Fibroblast of skin of right quadriceps (primary cell): ENCODE measurements at regions not wholly inside any gene's neighbourhood (a gene's known extent, or its start where the extent isn't known, plus 50 kb on each side); places are given as distances from the start of the nearest gene placed in this dataset.

ENCODE experiments used
- DNase-seq: peaks from one replicate; pipeline ENCODE4 v3.0.0-alpha.2; 2013

DNA sequence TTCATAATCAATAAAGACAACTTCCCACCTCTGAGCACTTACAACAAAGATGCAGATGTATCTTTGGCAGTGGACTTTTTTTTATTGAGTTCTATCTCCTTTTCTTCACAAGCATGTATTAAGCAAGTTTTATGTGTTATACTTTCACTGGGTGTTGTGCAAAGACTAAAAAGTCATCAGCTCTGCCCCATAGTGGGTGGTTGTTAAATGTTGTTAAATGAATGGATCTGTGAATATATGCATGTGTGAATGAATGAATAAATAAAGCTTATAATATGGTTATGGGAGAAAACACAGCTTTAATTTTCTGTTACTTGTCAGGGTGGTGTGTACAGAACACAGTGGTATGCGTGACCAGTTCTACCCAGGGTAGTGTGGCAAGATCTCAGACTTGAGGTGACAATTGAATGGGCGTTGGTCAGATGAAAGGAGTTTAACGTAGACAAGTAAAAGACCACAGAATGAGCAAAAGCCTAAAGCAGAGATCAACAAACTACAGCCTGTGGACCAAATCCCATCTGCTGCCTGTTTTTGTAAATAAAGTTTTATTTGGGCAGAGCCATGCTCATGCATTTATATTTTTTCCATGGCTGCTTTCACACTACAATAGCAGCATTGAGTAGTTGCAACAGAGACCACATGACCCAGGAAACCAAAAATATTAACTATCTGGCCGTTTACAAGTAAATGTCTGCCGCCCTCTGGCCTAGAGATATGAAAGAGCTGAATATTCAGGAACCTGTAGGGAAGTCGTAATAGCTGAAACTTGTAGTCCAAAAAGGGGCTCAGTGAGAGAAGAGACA is 207.4 kb upstream of the EEA1 start:
- no peak for DNase-seq

DNA sequence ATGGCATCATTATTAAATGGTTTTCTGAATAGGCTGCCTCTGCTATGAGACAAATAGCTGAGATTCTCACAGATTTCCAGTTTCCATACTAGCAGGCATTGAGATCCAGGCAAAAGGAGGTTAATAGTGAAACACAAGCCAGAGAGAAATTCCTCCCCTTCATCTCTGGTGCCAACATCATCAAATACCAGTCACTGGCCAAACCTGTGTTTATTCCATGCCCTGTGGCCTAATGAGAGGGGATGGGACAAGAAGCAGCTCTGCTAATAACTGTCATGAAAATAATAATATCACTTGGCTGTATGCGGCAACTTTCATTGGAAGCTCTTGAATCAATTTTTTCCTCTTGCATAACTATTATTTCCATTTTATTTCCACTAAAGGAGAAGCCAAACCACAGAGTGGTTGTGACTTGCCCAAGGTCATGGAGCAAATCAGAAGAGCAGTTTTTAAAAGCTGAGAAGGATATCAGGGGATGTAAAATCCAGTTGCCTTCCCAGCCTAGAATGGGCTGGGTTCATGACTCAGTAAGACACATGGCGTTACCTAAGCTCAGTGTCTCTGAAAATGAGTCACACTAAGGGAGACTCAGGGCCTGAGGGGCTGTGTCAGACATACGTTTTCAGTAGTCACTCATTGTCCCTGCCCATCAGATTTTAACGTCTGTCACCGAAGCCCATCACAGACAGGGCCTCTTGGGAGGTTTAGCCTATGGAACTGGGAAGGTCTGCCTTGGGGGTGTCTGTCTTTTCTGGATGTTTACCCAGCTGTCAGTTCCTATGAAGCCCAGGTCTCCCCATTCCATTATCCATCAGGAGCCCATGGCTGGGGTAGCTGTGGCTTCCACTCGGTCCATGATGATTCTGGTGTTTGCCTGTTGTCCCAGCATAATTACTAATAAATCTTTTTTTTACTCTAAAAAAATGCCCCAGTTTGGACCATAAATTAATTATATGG is 208.8 kb upstream of the EEA1 start:
- peak; percentile 78 for DNase-seq

DNA sequence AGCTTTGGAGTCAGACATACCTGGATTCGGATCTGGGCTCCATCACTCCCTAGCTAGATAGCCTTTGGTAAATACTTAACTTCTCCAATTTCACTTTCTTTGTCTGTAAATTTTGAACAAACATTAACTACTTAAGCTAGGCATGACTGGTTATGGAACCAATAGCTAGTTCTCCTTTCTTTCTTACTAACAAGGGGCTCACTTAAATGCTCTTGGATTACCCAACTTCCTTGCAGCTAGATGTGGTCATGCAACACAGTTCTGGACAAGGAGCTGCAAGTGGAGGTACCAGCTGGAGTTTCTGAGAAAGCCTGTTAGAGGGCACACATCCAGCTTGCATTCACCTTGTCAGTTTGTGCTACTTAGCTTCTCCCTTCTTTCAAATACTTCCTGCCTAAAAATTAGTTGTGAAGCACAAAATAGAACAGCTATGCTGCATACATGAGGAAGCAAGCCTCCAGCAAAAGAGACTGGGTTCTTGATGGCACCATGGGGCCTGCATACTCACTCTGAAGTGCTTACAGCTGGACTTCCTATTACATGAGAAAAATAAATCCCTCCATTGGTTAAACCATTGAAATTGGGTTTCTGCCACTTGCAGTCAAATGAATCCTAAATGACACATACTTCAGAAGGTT is 210.1 kb upstream of the EEA1 start:
- DNase-seq = no peak

DNA sequence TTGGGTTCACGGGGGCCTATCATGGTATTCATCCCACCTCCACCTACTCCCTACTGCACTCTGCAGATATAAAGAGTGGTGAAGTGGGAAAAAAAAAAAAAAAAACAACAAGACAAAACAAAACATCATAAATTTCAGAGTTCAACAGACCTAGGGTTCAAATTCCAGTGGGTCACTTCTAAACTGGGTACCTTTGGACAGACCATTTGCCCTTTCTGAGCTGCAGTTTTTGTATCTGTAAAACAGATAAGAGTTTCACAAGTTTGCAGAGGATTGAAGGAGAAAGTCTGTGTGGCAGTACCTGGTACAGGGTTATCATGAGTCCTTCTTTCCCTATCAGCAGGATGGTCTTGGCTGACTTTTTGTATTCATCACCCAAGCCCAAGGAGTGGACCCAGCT is 211.2 kb upstream of the EEA1 start:
- DNase-seq = no peak

DNA sequence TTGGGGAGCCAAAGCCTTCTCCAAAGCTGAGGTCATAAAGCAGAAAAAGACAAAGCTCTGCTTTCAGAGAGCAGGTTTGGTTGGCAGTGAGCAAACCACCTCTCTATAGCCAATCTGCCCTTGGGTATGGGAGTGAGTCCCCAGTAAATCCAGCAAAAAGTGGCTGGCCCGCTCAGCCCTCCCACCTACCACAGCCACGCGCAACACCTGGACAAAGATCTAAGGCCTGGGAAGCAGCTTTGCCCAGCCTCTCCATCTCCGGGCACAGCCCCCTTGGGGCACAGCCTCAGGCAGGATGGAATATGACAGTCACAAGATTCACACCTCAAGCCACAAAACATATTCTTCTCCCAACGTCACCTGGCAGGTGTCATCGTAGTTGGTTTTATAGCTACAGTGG is 211.7 kb upstream of the EEA1 start:
- no peak for DNase-seq

DNA sequence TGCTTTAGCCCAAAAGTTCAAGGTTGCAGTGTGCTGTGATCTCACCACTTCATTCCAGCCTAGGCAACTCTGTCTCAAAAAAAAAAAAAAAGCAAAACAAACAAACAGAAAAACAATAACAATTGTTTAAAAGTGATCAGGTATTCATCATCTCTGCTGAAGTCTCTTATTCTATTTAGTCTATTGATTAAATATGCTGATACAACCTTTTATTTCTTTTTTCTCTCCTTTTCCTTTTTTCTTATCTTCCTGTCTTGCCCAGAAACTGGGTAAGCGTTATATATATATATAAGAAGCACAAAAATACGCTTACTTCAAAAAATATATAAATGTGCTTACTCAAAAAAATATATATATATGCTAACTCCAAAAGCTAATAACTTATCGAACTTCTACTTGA is 213.8 kb upstream of the EEA1 start:
- DNase-seq = no peak

DNA sequence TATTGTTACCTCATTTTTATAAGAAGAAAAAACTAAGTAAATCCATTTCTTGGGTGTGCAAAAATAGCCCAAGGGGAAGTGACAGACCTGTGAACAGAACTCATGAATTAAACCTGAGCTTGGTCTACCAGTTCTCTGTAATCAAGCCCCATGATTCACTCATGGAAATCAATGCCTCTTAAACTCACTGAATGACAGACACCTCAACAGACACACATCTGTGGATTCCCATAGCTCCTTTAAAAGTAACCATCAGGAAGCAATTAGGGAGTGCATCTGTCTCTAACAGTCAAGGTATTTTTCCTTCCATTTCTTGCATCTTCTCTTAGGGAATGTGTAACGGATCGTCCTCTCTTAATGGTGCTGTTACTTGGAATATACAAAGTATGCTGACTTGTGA is 215.0 kb upstream of the EEA1 start:
- peak; percentile 35 for DNase-seq

DNA sequence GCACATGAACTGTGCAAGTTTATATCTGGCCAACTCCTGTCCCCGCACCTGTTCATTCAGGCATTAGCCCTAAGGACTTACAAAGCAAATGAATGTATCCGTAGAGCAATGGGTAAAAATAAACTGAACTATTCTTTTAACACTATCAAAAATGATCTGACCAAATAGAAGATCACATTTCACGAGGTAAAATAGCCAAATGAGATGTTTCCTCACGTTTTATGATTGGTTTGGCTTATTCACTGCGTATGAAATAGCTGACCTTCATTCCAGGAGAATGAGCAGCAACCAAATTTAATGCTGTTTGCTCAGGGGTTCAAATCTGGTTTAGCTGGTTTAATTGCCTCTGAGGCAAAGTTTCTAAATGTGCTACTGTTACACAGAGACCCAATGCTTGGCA is 216.0 kb upstream of the EEA1 start:
- DNase-seq = no peak

DNA sequence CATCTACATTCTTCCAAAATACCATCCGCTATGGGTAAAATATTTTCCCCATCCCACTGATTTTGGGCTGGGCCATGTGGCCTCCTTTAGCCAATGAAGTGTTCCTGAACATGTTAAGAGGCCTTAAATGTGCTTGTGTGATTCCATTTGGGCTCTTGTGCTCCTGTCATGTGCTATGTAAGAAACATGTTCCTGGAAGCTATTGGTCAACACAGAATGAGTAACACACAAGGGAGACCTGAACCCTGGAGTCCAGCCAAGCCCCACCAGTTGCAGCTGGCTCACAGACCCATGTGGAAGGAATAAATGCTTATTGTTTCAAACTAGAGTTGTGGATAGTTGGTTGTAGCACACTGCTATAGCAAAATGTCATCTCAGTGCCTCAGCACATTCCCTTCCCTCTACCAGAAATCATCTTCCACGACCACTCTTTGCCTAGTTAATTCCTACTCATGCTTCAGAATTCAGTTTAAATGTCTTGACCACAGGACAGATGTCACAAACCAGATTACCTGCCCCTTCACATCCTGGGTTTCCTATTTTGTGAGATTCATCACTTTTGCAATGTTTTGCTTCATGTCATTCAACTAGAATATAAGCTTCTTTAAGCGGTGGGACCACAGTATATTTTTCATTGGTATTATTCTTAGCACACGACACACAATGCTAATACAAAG is 217.3 kb upstream of the EEA1 start:
- peak; percentile 56 for DNase-seq

DNA sequence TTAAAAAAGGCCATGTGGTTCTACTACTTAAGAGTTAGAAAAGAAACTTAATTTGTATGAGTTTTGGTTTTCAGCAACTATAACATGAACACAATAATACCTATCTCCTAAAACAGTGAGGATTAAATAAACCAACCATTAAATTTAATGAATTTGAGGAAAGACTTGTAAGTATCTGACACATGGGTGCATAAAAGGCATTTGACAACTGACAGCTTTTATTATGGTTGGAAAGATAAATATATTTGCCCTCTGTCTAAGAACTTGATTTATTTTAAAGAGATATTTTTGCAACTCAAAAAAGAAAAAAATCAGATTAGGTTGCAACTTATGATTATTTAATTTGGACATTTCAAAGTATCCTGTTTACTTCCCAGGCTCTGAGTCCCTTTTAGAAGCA is 217.9 kb upstream of the EEA1 start:
- no peak for DNase-seq

DNA sequence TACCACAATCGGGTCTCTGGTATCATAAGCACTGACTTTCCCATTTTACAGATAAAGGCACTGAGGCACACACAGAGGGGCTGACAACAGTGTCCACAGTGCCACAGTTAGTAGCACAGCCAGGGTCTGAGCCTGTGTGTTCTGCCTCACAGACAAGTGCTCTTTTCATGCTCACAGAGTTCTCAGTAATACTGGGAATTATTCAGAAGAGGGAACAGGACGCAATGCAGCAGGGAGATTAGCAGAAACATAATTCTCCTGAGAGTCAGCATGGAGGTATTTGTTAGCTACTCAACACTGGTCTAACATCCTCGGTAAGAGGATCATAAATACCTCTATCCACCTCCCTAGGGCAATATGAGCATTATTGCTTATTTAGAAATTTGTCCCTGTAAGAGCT is 219.3 kb upstream of the EEA1 start:
- DNase-seq = no peak

DNA sequence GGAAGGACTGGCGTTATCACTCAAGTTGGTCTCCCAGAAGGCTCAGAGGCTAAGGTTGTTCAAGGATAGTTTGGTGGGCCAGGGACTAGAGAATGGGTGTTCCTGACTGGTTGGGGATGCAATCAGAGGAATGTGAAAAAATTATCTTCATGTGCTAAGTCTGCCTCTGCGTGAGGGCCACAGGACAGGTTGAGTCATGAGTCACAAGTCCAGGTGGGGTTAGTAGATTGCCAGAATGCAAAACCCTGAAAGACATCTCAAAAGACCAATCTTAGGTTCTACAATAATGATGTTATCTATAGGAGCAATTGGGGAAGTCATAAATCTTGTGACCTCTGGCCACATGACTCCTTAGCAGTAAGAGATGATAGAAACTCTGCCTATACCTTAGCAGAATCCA is 220.1 kb upstream of the EEA1 start:
- DNase-seq = no peak

DNA sequence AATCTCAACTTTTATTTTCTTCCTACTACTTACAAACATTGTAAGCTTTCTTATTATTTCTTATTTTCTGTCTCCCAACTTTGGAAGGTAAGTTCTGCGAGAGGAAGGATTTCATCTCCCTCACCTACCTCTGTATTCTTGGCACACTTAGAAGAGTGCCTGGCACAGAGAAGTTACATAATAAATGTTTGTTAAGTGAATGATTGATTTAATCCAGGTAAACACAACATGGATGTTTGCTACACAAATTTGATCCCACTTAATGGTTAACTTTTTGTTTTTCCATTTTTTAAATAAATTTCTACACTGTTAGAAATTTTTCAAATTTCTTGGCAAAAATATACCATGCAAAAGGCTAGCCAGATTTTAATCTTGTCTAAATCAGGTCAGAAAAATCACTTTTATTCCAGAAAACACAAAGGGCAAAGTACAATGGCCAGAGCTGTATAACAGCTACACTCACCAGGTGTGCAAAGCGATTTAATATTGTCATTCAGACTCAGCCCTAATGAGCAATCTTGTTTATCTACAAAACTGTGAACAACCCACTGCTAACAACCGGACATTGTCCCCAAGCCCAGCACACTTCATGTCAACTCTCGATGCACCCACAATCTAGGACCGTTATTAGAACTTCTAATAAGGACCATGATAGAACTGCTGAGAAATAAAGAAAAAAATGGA is 222.1 kb upstream of the EEA1 start:
- DNase-seq = no peak

DNA sequence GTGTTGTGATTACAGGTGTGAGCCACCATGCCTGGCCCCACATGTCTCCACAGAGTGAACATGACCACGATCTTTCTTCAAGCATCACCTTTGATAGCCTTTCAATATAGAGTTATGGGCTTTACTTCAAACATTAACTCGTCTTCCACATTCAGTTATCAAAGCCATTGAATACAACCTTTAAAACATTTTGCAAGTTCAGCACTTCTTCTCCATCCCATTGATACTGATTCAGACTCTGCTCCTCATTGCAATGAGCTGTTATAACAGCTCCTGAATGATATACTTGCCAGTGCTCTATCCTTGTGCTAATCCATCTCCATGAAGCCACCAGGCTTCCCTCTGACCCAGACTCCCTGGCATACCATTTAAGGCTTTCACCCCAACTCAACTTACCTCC is 223.5 kb upstream of the EEA1 start:
- DNase-seq = no peak

DNA sequence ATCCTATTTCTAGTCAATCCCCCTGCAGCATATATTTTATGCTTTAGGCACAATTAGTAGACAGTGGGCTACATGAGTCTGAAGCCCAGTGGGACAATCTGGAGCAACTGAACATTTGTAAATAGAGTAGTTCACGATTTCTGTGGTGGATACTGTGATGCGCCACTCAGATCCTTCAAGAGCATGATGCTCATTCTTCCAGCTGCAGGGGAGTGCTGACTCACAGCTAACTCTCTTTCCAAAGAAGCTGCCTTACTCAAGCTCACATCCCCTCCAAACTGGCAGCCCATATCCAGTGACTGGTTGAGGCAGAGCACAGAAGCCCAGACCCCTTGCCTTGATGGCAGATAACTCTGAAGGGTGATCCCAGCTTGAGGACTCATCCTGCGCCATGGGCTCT is 224.2 kb upstream of the EEA1 start:
- DNase-seq = peak; percentile 51

DNA sequence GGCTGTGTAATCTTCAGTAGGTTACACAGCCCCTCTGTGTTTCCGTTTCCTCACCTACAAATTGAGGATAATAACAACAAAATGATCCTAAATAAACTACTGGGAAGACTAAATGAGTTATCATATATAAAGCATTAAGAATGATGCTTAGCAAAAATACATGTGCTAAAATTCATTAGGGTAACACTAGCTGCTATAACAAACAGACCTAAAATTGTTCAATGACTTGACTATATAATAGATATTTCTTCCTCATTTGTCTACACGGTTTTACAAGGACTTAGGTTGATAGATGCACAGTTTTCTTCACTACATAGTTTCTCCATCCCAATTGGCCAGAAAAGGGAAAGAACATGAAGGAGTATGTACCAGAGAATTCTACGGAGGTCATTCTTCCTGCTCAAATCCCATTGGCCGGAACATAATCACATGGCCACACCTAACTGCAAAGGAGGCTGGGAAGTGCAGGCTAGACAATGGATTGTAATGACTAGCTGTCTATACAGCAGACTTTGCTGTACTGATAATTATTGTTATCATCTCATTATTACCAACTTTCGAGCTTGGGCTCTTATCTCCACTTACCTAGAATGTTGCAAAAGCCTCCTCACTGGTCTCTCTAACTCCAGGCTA is 223.5 kb upstream of the NUDT4 start:
- DNase-seq = no peak

DNA sequence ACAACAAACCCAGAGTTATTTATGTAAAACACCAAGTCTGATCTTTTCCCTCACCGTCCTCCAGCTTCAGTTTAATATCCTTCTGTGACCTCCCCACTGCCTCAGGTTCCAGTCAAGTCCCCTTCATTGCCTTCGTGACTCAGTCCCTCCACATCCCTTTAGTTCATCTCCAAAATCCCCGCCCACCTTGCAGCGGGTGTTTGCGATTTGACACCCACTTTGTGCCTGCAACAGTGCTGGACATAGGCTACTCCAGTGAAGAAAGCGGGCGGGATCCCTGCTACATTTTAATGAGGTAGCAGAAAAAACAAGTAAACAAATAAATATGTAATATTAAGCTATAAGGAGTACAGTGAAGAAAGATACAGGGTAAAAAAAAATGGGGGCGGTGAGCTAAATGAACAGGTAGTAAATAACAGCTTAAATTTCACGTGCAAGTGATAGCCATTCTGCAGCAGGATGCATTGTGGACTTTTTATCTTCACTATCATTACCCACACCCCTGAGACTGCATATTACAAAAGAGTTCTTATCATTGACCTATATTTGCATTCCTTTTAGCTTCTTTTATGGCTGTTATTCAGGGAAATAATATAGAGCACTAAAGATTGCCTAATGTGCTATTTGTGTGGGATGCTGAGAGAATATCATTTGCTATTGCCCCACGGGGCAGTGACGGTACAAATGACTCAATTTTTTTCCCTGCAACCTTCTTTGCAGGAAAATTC is 222.8 kb upstream of the NUDT4 start:
- no peak for DNase-seq

DNA sequence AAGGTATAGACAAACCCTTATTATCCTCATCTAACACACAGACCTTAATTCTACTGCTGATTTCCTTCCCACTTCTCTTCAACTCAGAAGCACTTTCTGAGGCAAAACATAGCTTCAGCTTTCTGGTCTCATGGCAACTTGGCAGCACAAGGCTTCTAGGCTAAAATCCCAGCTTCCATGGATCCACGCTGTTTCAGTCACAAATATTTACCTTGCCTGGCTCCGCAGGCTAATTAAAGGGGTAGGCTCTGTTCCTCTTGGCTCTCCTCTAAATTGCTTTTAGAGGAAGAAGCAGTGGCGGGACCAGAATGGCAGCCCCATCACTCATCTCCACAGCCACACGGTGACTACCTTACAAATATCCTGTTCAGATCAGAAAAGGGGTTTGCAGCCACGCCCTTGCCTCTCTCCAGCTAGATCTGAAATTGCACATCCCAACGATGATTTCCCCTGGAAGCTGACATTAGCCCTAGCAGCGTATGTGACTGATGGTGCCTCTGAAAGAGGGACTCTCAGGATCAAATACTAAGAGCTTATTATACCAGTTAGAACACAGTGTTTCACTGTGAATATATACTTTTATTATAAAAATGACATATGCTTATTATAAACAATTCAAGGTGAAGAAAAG is 221.5 kb upstream of the NUDT4 start:
- no peak for DNase-seq

DNA sequence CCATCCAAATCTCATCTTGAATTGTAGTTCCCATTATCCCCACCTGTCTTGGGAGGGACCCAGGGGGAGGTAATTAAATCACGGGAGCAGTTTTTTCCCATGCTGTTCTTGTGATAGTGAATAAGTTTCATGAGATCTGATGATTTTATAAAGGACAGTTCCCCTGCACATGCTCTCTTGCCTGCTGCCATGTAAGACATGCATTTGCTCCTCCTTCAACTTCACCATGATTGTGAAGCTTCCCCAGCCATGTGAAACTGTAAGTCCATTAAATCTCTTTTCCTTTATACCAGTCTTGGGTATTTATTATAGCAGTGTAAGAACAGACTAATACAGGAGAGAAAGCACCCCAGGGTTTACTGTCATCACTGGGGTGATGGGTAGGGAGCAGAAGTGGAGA is 220.4 kb upstream of the NUDT4 start:
- no peak for DNase-seq

DNA sequence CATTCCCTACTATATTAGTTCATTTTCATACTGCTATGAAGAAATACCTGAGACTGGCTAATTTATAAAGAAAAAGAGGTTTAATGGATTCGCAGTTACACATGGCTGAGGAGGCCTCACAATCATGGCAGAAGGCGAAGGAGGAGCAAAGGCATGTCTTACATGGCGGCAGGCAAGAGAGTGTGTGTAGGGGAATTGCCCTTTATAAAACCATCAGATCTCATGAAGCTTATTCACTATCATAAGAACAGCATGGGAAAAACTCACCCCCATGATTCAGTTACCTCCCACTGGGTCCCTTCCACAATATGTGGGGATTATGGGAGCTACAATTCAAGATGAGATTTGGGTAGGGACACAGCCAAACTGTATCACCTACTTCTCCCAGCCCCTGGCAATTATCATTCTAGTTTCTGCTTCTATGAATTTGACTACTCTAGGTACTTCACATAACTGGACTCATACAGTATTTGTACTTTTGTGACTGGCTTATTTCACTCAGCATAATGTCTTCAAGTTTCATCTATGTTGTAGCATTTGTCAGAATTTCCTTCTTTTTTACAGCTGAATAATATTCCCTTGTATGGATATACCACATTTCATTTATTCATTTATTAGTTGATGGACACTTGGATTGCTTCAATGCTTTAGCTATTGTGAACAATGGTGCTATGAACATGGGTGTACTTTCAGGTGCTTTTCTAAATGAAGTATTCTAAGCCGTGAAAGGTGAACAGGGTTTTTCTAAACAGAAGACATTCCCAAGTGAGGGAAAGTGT is 219.5 kb upstream of the NUDT4 start:
- DNase-seq = no peak
